GM19043 (cell line): ENCODE measurements at regions not wholly inside any gene's neighbourhood (a gene's known extent, or its start where the extent isn't known, plus 50 kb on each side); places are given as distances from the start of the nearest gene placed in this dataset.
"Not testable (repeated sequence)": the region's sequence is repeated elsewhere in the genome, so short reads cannot be mapped to it uniquely, and the experiment has no call there.

Experiments
- ATAC-seq: cut with Tn5 transposase; IDR thresholded peaks from one replicate; pipeline ENCODE4 v1.9.1; 2021; ENCODE audit warnings: low read depth; ENCODE audit not compliant: unreplicated experiment

DNA sequence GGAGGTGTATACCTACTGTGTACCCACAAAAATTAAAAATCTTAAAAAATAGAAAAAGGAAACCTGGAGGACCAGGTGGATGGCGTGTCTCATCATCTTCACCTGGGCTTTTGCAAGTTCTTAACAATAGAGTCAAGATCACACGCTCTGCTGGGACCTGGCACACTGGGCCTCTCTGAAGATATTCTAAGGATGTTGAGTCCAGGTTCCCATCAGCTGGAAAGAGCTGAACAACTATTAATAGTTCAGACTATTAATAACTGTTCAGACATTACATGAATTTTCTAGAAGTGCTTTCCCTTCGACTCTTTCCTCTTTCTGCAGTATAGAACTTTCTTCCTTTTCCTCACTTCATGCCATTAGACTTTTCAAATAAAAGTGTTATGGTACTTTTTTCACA, 320.2 kb upstream of the IL12A start:
- ATAC-seq, result no peak

DNA sequence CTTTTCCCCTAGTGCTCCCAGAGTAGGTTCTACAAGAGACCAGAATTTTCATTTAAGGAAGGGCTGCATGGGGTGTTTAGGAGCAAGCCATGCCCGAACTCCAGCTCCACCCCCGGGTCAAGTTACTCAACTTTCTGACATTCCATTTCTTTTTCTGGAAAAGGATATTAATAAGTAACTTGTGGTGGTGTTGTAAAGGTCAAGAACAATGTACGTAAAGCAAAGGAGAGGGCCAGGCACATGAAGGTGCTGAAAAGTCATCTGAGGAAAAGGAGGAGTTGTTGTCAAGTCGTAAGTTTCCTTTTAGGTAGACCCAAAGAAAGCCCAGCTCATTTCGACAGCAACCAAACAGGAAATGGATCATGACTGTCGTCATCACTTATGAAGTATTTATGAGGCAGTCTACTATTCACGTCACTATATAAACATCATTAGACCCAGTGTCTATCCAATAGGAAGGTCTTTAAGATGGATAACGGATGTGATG, 319.6 kb upstream of the IL12A start:
- no peak for ATAC-seq

DNA sequence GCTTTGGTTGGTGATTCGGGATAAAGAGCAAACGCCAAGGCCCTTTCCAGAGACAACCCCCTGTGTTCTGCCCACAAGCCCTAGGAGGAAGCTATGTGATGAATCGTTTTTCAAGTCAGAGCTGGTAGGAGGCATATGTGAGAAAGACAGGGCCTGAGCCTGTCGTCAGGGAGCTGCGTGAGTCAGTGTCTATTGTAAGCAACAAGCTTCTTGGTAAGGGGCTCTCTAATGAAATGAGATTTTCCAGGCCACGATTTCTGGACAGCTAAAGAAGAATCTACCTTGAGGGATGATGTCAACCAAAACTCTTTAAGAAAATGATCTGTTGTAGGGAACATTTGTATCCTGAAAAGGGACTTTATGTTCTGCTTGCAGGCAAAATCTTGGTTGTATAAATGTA, 318.9 kb upstream of the IL12A start:
- ATAC-seq, result no peak

DNA sequence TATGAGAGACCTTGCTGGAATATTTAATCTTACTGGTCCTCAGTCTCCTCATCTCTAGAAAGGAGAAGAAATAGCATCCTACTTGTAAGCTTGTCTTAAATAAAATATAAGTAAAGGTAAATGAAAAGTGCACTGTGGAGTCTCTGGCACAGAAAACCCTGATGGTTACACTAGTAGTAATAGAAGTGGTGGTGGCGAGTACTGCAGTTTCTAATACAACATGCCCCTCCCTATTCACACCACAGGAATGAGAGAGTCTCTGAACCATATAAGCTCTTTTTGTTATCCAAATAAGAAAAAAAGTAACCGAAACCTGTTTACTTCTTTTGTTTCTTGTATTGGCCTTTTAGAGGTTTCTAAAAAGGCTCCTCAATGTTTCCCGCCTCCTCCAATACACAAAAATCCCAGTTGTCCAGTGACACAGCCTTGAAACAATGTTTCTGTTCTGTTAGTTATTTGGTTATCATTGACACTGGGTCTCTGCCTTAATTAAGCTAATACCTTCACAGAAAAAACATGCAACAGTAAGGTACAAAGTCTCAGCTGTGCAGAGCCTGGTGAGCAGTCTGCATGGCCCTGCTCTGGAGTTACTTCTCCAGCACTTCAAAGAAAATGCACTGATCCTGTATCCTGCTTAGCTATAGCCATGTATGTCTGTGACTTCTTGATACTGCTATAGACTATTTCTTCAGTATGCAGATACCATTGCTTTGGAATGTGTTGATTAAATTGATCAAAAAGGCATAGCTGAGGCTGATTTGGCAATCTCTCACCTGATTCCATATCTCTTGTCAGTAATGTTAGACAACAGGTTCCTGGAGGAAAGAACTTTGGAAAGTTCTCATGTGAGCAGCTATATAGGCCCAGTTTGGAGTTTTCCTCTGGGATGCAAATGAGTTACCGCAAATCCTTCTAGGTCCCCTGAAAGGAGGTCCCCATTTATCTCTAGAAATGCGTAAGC, 315.6 kb upstream of the IL12A start:
- no peak for ATAC-seq

DNA sequence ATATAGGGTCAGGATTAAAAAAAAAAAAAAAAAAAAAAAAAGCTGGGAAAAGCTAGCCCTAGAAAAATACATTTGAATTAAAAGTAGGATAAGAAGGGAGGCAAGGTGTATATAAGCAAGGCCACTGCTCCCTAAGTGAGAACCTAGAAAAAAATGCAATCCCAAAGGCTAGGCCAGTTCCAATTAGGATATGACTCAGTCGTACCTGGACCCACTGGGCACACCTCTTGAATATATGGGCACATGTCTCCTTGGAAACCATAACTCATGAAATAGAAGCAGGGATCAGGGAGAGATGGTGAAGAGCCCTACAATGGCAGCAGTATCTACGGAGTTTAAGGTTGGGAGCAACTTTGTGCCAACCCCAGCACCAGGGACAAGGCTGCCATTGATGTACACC, 314.1 kb upstream of the IL12A start:
- no peak for ATAC-seq

DNA sequence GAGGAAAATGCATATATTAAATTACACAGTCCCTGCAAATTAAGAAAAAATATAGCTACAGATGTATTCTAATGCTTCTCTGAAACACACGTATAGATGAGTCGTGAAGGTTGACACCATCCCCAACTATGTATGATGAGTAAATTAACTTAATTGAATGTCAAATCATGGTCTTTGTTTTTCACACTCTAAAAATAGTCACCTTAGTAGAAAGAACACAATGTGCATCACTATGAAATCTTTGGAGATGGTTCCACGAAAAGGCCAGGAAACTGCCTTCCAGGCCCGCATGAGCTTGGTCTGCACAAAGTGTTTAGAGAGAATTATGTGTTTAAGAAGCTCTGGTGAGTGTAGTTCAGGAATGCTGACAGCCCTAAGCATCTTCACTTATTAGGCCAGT, 313.4 kb upstream of the IL12A start:
- no peak for ATAC-seq

DNA sequence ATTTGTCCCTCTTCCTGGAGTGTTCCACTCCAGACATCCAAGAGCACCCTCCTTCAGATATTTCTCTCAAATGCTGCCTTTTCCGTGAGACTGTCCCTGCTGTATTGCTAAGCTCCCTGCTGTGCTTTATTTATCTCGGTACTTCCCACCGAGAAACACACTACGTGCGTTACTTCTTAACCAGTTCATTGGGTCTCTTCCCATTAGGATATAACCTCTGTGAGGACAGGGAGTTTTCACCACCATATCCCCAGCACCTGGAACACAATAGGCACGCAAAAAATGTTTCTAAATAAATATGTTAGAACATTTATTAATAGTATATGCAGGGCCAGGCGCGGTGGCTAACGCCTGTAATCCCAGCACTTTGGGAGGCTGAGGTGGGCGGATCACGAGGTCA, 308.7 kb upstream of the IL12A start:
- no peak for ATAC-seq

DNA sequence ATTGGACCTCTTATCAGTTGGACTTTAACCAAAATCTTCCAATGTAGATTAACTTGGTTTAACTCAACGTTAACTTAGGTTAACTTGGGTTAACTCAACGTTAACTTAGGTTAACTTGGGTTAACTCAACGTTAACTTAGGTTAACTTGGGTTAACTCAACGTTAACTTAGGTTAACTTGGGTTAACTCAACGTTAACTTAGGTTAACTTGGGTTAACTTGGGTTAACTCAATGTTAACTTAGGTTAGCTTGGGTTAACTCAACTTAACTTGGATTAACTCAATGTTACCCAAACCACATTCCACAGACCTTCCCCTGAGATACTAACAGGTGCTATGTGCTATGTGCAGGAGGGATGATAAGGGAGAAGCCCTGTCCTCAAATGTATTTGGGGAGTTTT, 306.9 kb upstream of the IL12A start:
- not testable (repeated sequence) for ATAC-seq

DNA sequence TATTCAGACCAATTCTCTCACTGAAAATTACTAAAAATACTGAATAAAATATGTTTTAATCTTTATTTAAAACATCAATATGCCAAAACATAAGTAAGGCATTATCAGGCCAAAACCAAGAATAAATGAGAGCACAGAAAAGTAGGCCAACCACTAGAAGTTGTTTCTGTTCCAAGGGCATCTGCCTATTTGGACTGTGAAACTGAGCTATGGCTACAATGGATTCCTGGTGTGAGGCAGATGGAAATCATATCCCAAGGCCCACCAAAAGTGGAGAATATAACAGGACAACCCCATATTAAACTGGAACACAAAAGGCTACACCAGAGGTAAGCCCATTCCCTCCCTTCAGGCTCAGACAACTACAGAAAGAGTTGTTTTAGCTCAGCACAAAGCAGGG, 302.8 kb upstream of the IL12A start:
- ATAC-seq, result no peak

DNA sequence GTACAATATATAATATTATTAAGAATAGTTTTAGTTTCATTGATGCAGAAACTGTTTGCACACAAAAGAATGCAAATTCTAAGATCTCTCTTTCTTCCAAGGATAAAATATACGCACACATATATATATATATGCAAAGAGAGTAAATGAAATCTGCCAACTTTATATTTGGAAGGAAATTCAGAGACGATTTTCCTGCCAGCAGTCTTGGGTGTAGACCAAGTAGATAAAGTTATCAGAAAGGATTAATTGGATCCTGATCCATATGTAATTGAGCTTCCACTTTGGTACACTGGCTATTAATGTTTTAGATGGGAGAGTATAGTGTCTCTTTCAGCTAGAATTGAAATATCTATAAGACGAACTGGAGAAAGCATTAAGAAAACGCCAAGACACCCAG, 295.4 kb upstream of the IL12A start:
- ATAC-seq, result no peak

DNA sequence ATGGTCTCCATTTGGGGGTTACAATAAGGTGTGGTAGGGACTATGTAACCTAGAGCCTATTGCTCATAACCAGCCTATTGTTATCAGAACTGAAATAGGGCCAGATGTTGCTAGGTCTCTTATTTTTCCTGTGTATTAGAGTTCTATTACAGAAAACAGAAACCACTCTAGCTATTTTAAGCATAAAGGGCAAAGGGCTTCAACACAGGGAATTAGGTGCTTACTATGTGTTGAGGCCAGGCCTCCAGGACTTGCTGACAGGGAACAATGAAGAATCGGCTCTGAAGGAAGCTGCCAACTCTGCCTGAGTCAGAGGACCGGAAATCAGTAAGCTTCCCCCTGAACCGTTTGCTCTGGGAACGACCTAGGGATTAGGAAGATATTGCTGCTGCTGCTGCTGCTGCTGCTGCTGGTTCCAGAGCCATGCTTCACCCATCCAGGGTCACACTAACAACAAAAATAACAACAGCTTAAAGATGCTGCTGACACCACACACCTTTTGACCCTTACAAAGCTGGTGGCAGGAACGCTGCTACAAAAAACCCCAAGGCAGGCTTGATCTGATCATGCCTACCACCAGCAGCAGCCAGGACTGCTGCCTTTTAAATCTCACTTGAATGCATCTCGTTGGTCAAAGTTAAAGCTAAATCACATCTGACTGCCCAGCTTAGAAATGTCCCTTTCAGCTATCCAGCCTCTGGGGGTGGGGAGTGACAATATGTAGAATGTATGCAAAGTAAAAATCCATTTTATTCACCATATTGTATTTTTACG, 276.9 kb upstream of the IL12A start:
- ATAC-seq, result no peak

DNA sequence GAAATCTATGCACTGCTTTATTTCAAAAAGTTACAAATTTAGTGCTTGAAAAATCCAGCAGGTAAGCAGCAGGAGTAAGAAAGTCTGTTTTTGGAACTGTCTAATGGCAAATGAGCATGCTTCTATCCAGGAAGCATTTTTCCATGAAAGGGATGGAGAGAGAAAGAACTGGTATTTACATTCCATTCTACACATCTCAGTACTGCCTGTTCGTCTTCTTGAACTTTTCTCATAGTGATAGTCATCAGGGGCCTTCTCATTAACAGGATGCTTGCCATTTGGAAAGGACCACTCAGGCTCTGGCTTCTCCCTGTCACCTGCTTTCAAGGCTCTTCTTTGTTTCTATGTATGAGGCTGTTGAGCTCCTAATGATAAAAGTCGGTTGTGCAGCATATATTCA, 267.3 kb upstream of the IL12A start:
- no peak for ATAC-seq

DNA sequence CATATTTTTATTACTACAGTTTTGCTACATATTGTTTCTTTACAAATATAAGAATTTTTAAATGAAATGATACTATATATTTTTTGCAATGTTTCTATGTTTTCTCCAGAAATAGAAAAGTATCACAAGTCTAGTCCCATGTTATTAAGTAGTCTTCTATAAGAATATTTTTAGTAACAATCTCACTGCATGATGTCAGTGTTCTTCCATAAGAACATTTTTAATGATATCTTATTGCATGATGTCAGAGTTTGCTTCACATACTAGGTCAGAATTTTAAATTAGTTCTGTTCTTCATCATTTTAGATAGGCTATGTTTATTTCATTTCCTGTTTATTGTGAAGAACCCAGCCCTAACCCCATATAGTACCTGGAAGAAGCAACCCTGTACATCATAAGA, 265.3 kb upstream of the IL12A start:
- no peak for ATAC-seq

DNA sequence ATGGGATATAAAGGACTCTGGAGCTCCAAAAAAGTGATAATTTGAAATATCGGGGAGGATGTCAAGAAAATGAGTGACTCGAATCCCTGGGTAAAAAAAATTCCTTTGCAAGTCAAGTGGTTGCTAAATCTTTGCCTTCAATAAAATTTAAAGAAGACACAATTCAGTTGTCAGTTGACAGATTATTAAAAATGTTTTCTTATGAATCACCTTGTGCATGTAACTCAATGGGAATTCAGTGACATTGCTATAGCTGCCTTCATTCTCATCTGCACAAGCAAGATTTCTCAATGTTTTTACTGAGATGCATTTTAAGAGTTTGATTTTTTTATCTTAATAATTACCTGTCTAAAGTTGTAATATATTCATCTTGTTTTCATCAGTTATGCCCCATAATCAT, 264.0 kb upstream of the IL12A start:
- no peak for ATAC-seq

DNA sequence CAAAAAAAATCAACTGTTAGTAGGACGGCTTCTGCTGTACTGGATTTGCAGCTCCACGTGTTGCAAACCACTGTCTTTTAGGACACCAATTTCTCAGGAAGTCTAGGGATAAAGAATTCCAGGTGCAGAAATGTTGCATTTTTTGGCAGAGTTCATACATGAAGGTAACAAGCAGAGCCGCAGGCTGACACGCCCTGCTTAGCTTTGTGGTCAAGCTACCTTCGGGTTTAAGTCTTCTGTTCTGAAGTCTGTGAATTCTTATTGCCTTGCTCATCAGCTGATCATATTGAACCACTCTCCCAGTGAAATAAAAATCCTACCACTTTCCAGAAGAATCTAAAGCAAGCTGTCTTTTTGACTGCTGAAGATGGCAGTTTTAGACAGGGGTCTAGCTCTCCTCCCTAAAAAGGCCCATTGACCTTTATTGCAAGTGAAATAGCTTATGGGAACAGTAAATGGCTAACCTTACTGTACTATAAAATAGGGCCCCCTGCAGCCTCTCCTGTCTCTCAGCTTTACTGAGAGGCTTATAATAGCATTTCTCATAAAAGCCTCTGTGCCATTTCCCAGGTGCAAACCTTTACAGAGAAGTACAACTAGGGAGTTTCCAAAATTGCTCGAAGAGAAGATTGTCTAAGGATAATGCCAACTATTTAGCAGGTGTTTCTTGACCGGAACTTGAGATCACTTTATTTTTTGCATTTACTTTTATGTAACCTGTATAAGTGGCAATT, 262.2 kb upstream of the IL12A start:
- no peak for ATAC-seq

DNA sequence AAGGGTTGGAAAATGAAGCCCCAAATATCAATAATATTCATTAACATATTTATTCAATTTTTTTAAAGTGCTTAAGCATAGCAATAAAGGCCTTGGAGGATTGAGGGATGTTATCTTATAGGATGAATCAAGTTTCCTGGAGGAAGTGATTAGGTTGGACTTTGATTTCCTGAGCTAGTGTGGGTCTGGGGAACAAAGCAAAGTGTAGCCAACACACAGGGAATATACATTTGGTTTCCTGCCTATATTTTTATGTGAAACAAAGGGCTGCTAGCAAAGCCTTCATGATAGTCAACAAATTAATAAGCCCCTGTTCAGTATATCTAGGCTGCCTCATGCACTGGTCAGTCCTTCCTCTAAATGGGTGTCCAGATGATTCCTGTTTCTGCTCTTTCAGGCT, 261.1 kb upstream of the IL12A start:
- ATAC-seq, result no peak

DNA sequence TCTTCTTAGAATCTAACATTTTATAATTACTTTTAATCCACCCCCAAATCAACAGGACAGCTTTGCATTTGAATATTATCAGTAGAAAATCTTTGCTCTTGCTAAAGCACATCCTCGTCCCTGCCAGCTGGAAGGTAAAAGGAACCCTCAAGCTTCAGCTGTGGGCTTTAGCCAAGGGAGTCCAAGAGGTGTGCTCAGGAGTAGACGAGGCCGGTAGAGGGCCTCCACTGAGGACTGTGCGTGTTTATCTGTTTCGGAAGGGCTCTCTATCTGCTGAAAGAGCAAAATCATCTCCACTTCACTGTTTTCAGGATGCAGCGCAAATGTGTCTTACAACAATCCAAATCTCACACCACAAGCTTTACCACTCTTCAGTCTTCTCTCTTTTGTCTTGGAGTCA, 257.4 kb upstream of the IL12A start:
- ATAC-seq, result no peak

DNA sequence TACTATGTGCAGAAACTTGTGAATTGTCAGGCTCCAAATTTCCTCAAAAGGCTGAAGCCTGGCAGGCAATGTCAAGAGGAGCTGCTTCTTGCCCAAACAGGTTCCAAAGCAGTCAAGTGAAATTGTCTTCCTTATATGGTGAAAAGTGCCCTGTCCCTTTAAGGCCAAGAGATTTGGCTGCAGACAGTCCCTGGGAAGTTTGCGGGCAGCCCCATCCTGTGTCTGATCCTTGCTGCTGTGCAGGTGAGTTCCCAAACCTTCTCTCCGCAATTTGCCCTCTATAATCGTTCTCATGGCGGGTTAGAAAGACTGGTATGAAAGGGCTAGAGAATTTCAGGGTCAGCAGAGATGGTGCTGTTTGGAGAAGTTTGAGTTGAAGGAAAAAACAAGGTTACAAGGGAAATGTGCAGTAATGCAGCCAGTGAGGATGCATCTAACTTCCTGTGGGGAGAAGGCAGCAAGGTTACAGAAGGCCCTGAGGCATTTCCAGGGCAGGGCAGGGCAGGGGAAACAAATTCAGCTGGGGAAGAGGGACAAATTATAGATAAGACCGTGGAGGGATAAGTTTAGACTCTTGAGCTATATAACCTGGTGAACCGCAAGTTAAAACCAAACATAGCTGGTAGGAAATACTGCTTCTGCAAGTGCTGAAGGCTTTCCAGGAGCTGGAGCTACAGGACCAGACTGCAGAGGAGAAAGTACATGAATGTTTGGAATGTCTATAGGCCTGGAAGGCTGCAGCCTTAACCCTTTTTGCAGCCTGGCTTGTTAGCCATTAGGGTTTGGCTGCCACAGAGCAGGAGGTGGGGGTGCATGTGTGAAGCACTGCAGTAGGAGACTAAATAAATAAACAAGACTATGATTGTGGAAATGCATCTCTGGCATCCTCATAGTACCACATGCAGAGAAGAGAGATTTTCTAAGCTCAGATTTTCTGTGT, 256.2 kb upstream of the IL12A start:
- ATAC-seq, result no peak

DNA sequence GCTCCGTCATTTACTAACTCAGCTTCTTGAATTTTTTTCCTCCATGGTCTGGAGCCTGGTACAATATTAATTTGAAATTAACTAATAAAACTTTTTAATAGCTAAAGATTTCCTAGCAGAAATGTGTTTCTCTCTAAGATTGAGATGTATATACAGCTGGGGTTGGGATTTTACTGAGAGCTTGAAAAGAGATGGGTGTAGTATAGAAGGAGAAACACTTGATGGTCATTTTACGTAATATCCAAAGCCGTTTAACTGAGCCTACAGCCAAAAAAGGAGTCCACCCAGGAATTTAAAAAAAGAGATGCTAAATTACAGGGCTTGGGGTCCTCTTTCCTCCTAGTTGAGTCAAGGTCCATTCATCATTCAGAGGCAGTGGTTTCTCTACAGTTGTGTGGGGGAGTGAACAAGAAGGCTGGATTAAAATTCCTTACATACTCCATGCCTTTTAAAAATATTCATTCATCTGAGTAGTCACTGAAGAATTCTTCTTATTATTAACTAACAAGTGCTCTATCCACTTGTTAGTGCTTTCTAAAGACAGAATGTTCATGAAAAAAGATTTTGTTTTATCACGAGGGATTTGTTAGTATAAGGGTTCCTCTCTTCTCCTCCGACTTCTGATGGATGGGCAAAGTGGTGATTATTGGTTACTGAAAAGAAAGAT, 255.3 kb upstream of the IL12A start:
- ATAC-seq, result no peak
